ENCODE measurements at regions not wholly inside any gene's neighbourhood (a gene's known extent, or its start where the extent isn't known, plus 50 kb on each side); places are given as distances from the start of the nearest gene placed in this dataset.
"Not testable (repeated sequence)": the region's sequence is repeated elsewhere in the genome, so short reads cannot be mapped to it uniquely, and the experiment has no call there.

GRCh38 chr6:63464060-63464459 lies 108.2 kb upstream of the LOC128125822 start:
- no peak for DNase-seq (ENCODE audit: low spot score)
- TF ChIP-seq, protein P1, sequence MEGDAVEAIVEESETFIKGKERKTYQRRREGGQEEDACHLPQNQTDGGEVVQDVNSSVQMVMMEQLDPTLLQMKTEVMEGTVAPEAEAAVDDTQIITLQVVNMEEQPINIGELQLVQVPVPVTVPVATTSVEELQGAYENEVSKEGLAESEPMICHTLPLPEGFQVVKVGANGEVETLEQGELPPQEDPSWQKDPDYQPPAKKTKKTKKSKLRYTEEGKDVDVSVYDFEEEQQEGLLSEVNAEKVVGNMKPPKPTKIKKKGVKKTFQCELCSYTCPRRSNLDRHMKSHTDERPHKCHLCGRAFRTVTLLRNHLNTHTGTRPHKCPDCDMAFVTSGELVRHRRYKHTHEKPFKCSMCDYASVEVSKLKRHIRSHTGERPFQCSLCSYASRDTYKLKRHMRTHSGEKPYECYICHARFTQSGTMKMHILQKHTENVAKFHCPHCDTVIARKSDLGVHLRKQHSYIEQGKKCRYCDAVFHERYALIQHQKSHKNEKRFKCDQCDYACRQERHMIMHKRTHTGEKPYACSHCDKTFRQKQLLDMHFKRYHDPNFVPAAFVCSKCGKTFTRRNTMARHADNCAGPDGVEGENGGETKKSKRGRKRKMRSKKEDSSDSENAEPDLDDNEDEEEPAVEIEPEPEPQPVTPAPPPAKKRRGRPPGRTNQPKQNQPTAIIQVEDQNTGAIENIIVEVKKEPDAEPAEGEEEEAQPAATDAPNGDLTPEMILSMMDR (IDR thresholded peaks at IDR 0.05; ENCODE audit: extremely low read depth, missing control alignments), result no peak

GRCh38 chr6:63465750-63466149 lies 106.5 kb upstream of the LOC128125822 start:
- TF ChIP-seq, protein P1 (IDR thresholded peaks at IDR 0.05; ENCODE audit: extremely low read depth, missing control alignments), result no peak
- DNase-seq (ENCODE audit: low spot score), result no peak

DNA sequence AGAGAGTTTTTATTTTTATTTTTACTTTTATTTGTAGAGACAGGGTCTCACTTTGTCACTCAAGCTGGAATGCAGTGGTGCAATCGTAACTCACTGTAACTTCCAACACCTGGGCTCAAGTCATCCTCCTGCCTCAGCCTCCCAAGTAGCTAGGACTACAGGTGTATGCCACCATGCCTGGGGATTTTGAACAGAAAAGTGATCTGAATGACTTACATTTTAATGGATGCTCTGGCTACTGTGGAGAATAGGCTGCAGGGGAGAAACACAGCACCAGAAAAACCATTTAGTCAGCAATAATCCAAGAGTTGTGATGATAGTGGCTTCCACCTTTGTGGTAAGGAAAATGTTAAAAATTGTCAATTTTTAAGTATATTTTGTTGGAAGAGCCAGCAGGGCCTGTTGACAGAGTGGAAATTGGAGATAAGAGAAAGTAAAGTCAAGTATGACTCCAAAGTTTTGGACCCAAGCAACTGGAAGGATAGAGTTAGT lies 106.0 kb upstream of the LOC128125822 start:
- TF ChIP-seq, protein P1 (IDR thresholded peaks at IDR 0.05; ENCODE audit: extremely low read depth, missing control alignments), result no peak
- no peak for DNase-seq (ENCODE audit: low spot score)

DNA sequence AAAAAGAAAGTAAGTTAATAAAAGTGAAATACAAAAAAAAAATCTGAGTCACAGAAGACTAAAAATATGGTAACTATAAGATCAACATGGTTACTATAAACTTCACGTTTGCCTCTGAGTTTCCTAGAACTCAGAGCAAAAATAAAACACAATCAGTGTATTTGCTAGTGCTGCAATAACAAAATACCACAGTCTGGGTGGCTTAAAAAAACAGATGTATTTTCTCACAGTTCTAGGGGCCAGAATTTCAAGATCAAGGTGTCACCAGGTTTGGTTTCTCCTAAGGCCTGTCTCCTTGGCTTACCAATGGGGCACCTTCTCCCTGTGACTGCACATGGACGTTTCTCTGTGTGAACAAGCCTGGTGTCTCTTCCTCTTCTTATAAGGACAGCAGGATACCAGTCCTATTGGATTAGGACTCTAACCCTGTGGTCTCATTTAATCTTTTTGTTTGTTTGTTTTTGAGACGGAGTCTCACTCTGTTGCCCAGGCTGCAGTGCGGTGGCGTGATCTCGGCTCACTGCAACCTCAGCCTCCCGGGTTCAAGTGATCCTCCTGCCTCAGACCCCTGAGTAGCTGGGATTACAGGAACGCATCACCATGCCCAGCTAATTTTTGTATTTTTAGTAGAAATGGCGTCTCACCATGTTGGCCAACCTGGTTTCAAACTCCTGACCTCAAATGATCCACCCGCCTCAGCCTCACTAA lies 104.9 kb upstream of the LOC128125822 start:
- TF ChIP-seq, protein P1 (IDR thresholded peaks at IDR 0.05; ENCODE audit: extremely low read depth, missing control alignments), result no peak
- DNase-seq (ENCODE audit: low spot score), result no peak

DNA sequence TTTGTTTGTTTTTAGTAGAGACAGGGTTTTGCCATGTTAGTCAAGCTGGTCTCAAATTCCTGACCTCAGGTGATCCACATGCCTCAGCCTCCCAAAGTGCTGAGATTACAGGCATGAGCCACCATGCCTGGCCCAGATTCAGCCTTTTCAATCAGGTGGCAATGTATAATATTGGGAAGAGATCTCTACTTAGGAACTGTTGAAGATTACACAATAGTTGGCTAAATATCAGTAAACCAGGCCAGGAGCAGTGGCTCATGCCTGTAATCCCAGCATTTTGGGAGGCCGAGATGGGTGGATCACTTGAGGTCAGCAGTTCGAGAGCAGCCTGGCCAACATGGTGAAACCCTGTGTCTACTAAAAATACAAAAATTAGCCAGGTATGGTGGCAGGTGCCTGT lies 101.1 kb upstream of the LOC128125822 start:
- not testable (repeated sequence) for DNase-seq (ENCODE audit: low spot score)

GRCh38 chr6:63471654-63472053 lies 100.6 kb upstream of the LOC128125822 start:
- TF ChIP-seq, protein P1 (IDR thresholded peaks at IDR 0.05; ENCODE audit: extremely low read depth, missing control alignments), result no peak
- DNase-seq (ENCODE audit: low spot score), result no peak

- TF ChIP-seq, protein P1 (IDR thresholded peaks at IDR 0.05; ENCODE audit: extremely low read depth, missing control alignments), result no peak
- no peak for DNase-seq (ENCODE audit: low spot score)
Observed at GRCh38 chr6:63475707-63476106, 96.6 kb upstream of the LOC128125822 start.

DNA sequence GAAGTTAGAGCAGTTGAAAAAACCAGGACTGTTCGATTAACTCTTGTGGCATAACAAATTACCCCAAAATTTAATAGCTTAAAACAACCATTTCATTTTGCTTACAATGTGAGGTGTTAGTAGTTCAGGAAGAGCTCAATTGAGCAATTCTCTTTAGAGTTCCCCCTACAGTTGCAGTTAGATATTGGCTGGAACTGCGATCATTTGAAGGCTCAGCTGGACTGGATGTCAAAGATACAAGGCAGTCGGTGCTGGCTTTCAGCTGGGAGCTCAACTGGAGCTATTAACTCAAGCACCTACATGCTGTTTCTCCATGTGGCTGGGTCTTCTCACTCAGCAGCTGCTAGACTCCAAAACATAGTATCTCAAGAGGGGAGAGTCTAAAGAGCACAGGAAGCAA lies 96.0 kb upstream of the LOC128125822 start:
- DNase-seq (ENCODE audit: low spot score), result no peak
- TF ChIP-seq, protein P1 (IDR thresholded peaks at IDR 0.05; ENCODE audit: extremely low read depth, missing control alignments), result no peak
